Colonic mucosa (tissue), 4 donors: ENCODE measurements at regions not wholly inside any gene's neighbourhood (a gene's known extent, or its start where the extent isn't known, plus 50 kb on each side); places are given as distances from the start of the nearest gene placed in this dataset.

ENCODE experiments used
- DNase-seq: peaks from one replicate; pipeline ENCODE4 v3.0.0-alpha.2; 2020
- H3K27ac ChIP-seq: fragments of 200-600 bp; one replicate; pipeline ENCODE4 v1.8.0; 2021
- H3K27me3 ChIP-seq: fragments of 200-600 bp; one replicate; pipeline ENCODE4 v1.8.0; 2021
- H3K36me3 ChIP-seq: fragments of 200-600 bp; one replicate; pipeline ENCODE4 v1.8.0; 2021
- H3K4me1 ChIP-seq: fragments of 200-600 bp; one replicate; pipeline ENCODE4 v1.8.0; 2021; ENCODE audit warnings: mild to moderate bottlenecking
- H3K4me3 ChIP-seq: fragments of 200-600 bp; one replicate; pipeline ENCODE4 v1.8.0; 2021
- H3K9ac ChIP-seq, 2 donors: one replicate each; pipeline ENCODE4 v1.7.0; 2013; ENCODE audit warnings: control low read depth in 2 of 2, low read depth in 2 of 2, low read length in 2 of 2
- H3K9me3 ChIP-seq: fragments of 200-600 bp; one replicate; pipeline ENCODE4 v1.8.0; 2021
- CTCF ChIP-seq: fragments of 200-600 bp; IDR thresholded peaks from one replicate; pipeline ENCODE4 v1.8.0; 2022; ENCODE audit warnings: antibody characterized with exemption, mild to moderate bottlenecking
- intact Hi-C: fragments of 100-400 bp; cut with DNase I; formaldehyde crosslinking; loops from one replicate; pipeline ENCODE4 v1.14.1; 2022
- donor health status: healthy.
- donor health status: DM: no; HTN: no; CAD: no.
- donor health status: DM: no; HTN: no; CAD: no.

- H3K4me1 ChIP-seq: no peaks in the 10 kb centered on the region
- intact Hi-C loops: no loop called here
- TF ChIP-seq CTCF: no peak
- no peak overlapping the region for H3K4me3 ChIP-seq
- no peaks in the 10 kb centered on the region for H3K27me3 ChIP-seq
- no peaks in the 10 kb centered on the region for H3K36me3 ChIP-seq
- H3K9me3 ChIP-seq: no peaks in the 10 kb centered on the region
- H3K27ac ChIP-seq: no peak overlapping the region
- no peak for DNase-seq
- H3K9ac ChIP-seq: no peak overlapping the region
Observed at GRCh38 chr21:27300770-27301169, 333.9 kb upstream of the ADAMTS5 start.

GRCh38 chr21:27298465-27298864 lies 331.6 kb upstream of the ADAMTS5 start:
- no peak overlapping the region for H3K27ac ChIP-seq
- no peak overlapping the region for H3K4me3 ChIP-seq
- TF ChIP-seq CTCF: no peak
- H3K9ac ChIP-seq: no peak overlapping the region
- intact Hi-C loops: no loop called here
- DNase-seq: no peak
- H3K27me3 ChIP-seq: no peaks in the 10 kb centered on the region
- no peaks in the 10 kb centered on the region for H3K9me3 ChIP-seq
- H3K36me3 ChIP-seq: no peaks in the 10 kb centered on the region
- no peaks in the 10 kb centered on the region for H3K4me1 ChIP-seq

- Histone ChIP-seq H3K9me3 (no peaks in the 10 kb centered on the region), H3K27me3 (no peaks in the 10 kb centered on the region), H3K36me3 (no peaks in the 10 kb centered on the region), H3K4me1 (no peaks in the 10 kb centered on the region), H3K4me3 (no peak overlapping the region), H3K9ac (no peak overlapping the region), H3K27ac (no peak overlapping the region)
- no peak for DNase-seq
- intact Hi-C loops: no loop called here
- TF ChIP-seq CTCF: no peak
Observed at GRCh38 chr21:27293239-27293638, 326.4 kb upstream of the ADAMTS5 start.

GRCh38 chr21:27292783-27293182 lies 325.9 kb upstream of the ADAMTS5 start:
- Histone ChIP-seq H3K36me3 (no peaks in the 10 kb centered on the region), H3K27ac (no peak overlapping the region), H3K9me3 (no peaks in the 10 kb centered on the region), H3K4me3 (no peak overlapping the region), H3K9ac (no peak overlapping the region), H3K4me1 (no peaks in the 10 kb centered on the region), H3K27me3 (no peaks in the 10 kb centered on the region)
- no peak for TF ChIP-seq CTCF
- no peak for DNase-seq
- intact Hi-C loops: no loop called here

- Histone ChIP-seq H3K9me3 (no peaks in the 10 kb centered on the region), H3K27ac (no peak overlapping the region), H3K36me3 (no peaks in the 10 kb centered on the region), H3K4me3 (no peak overlapping the region), H3K27me3 (no peaks in the 10 kb centered on the region), H3K4me1 (no peaks in the 10 kb centered on the region), H3K9ac (no peak overlapping the region)
- DNase-seq: no peak
- no peak for TF ChIP-seq CTCF
- intact Hi-C loops: no loop called here
Observed at GRCh38 chr21:27292229-27292628, 325.3 kb upstream of the ADAMTS5 start.

GRCh38 chr21:27291006-27291405 lies 324.1 kb upstream of the ADAMTS5 start:
- H3K27ac ChIP-seq: no peak overlapping the region
- no peak overlapping the region for H3K9ac ChIP-seq
- H3K9me3 ChIP-seq: no peaks in the 10 kb centered on the region
- H3K27me3 ChIP-seq: no peaks in the 10 kb centered on the region
- no peak for DNase-seq
- no peaks in the 10 kb centered on the region for H3K4me1 ChIP-seq
- H3K36me3 ChIP-seq: no peaks in the 10 kb centered on the region
- H3K4me3 ChIP-seq: no peak overlapping the region
- TF ChIP-seq CTCF: no peak
- intact Hi-C loops: no loop called here
